Neural cell (in vitro differentiated cells): ENCODE measurements at regions not wholly inside any gene's neighbourhood (a gene's known extent, or its start where the extent isn't known, plus 50 kb on each side); places are given as distances from the start of the nearest gene placed in this dataset.

Experiments
- H2AFZ ChIP-seq: fragments of 200-600, 300-800 bp; sonication (generic), shearing (Covaris generic); 2 replicates; pipeline ENCODE4 v1.6.0; 2014; ENCODE audit warnings: low read depth, mild to moderate bottlenecking, antibody characterized with exemption, low read length, moderate library complexity
- H3F3A ChIP-seq: fragments of 200-600 bp; shearing (Covaris generic); 2 replicates; pipeline ENCODE4 v1.6.1; 2016; ENCODE audit warnings: mild to moderate bottlenecking, moderate library complexity, mixed read lengths, antibody characterized with exemption, low read length; ENCODE audit not compliant: insufficient read depth, poor library complexity, severe bottlenecking
- H3K27ac ChIP-seq: fragments of 200-600, 300-800 bp; sonication (generic), shearing (Covaris generic); 2 replicates; pipeline ENCODE4 v1.5.1; 2014; ENCODE audit warnings: mild to moderate bottlenecking, low read length, moderate library complexity
- H3K27me3 ChIP-seq: fragments of 300-800, 200-600 bp; sonication (generic), shearing (Covaris generic); 2 replicates; pipeline ENCODE4 v1.6.0; 2014; ENCODE audit warnings: mild to moderate bottlenecking, low read depth, low read length, moderate library complexity; ENCODE audit not compliant: insufficient read depth
- H3K36me3 ChIP-seq: fragments of 300-800, 200-600 bp; sonication (generic), shearing (Covaris generic); 2 replicates; pipeline ENCODE4 v1.5.1; 2014; ENCODE audit warnings: mild to moderate bottlenecking, antibody characterized with exemption, low read length, moderate library complexity; ENCODE audit not compliant: insufficient read depth
- H3K4me2 ChIP-seq: fragments of 300-800, 200-600 bp; sonication (generic), shearing (Covaris generic); 2 replicates; pipeline ENCODE4 v1.6.0; 2014; ENCODE audit warnings: mild to moderate bottlenecking, low read length
- H3K4me3 ChIP-seq: fragments of 300-800, 200-600 bp; sonication (generic), shearing (Covaris generic); 2 replicates; pipeline ENCODE4 v1.5.1; 2014; ENCODE audit warnings: mild to moderate bottlenecking, low read length, moderate library complexity
- H3K79me2 ChIP-seq: fragments of 200-600 bp; shearing (Covaris generic); replicated peaks from 2 replicates; pipeline ENCODE4 v1.6.0; 2014; ENCODE audit warnings: mild to moderate bottlenecking, low read length, moderate library complexity; ENCODE audit not compliant: insufficient read depth
- H3K9ac ChIP-seq: fragments of 300-800, 200-600 bp; sonication (generic), shearing (Covaris generic); 2 replicates; pipeline ENCODE4 v1.6.1; 2016; ENCODE audit warnings: mild to moderate bottlenecking, low read length, mixed read lengths
- H3K9me2 ChIP-seq: fragments of 200-600 bp; shearing (Covaris generic); 2 replicates; pipeline ENCODE4 v1.6.1; 2016; ENCODE audit warnings: mild to moderate bottlenecking, low read length, mixed read lengths; ENCODE audit not compliant: insufficient read depth
- H3K9me3 ChIP-seq: fragments of 200-600, 300-800 bp; sonication (generic), shearing (Covaris generic); 2 replicates; pipeline ENCODE4 v1.6.1; 2016; ENCODE audit warnings: mild to moderate bottlenecking, mixed run types, low read length, moderate library complexity, mixed read lengths
- H4K20me1 ChIP-seq: fragments of 200-600 bp; shearing (Covaris generic); 2 replicates; pipeline ENCODE4 v1.6.1; 2016; ENCODE audit warnings: mild to moderate bottlenecking, mixed run types; ENCODE audit not compliant: insufficient read depth
- EP300 ChIP-seq: fragments of 450-650 bp; conservative IDR thresholded peaks from 2 replicates; pipeline ENCODE4 v1.6.1; 2014; ENCODE audit warnings: antibody characterized with exemption, mild to moderate bottlenecking, moderate library complexity; ENCODE audit not compliant: poor library complexity, severe bottlenecking
- EZH2 ChIP-seq: fragments of 200-600, 300-800 bp; shearing (Covaris generic), sonication (generic); IDR thresholded peaks from 2 replicates; pipeline ENCODE4 v1.6.1; 2014; ENCODE audit warnings: antibody characterized with exemption, low read length, borderline replicate concordance, mild to moderate bottlenecking; ENCODE audit not compliant: insufficient read depth, poor library complexity, severe bottlenecking
- MXI1 ChIP-seq: fragments of 450-650 bp; conservative IDR thresholded peaks from 2 replicates; pipeline ENCODE4 v1.6.1; 2014; ENCODE audit warnings: antibody characterized with exemption, mild to moderate bottlenecking; ENCODE audit not compliant: poor library complexity, severe bottlenecking
- POLR2AphosphoS5 ChIP-seq: IDR thresholded peaks from 2 replicates; pipeline ENCODE4 v1.6.1; 2012
- RAD21 ChIP-seq: fragments of 450-650 bp; conservative IDR thresholded peaks from 2 replicates; pipeline ENCODE4 v1.6.1; 2014; ENCODE audit warnings: antibody characterized with exemption, mild to moderate bottlenecking, moderate library complexity
- SMC3 ChIP-seq: fragments of 450-650 bp; conservative IDR thresholded peaks from 2 replicates; pipeline ENCODE4 v1.6.1; 2014; ENCODE audit warnings: antibody characterized with exemption, mild to moderate bottlenecking, moderate library complexity; ENCODE audit not compliant: poor library complexity
- TAF1 ChIP-seq: IDR thresholded peaks from 2 replicates; pipeline ENCODE4 v1.6.1; 2012; ENCODE audit warnings: low read depth
- TF ChIP-seq, protein P1 (sequence below): IDR thresholded peaks from 2 replicates; pipeline ENCODE4 v1.6.1; 2012; ENCODE audit warnings: borderline replicate concordance
- TF ChIP-seq, protein P2 (sequence below): fragments of 450-650 bp; IDR thresholded peaks from 2 replicates; pipeline ENCODE4 v1.5.1; 2014; ENCODE audit warnings: antibody characterized with exemption, mild to moderate bottlenecking, moderate library complexity; ENCODE audit not compliant: poor library complexity, severe bottlenecking

DNA sequence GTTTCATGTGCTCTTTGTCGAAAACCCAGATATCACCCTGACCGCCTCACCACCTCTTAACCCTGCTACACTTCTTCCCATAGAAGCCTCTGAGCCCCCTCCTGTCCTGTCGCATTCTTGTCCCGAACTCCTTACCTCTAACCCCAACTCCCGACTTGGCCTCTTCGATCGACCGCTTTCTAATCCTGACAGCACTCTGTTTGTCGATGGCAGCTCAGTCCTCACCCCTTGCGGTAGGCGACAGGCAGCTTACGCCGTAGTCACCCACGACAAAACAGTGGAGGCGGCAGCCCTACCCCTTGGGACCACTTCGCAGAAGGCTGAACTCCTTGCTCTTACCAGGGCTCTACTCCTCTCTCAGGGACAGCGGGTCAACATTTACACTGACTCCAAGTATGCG, 961.7 kb downstream of the RPA4 start:
- no peaks in the 10 kb centered on the region for H3K36me3 ChIP-seq
- no peaks in the 10 kb centered on the region for H3K27me3 ChIP-seq
- H3K27ac ChIP-seq, result no peak overlapping the region
- H3F3A ChIP-seq, result no peaks in the 10 kb centered on the region
- no peaks in the 10 kb centered on the region for H4K20me1 ChIP-seq
- no peak overlapping the region for H3K9ac ChIP-seq
- H3K4me3 ChIP-seq, result no peak overlapping the region
- no peak overlapping the region for H3K4me2 ChIP-seq
- H3K79me2 ChIP-seq, result no peaks in the 10 kb centered on the region
- no peaks in the 10 kb centered on the region for H3K9me2 ChIP-seq
- no peaks in the 10 kb centered on the region for H3K9me3 ChIP-seq
- H2AFZ ChIP-seq, result no peak overlapping the region
- TF ChIP-seq SMC3 (no peak), RAD21 (no peak), POLR2AphosphoS5 (no peak), EZH2 (no peak), TAF1 (no peak), MXI1 (no peak), EP300 (no peak)
- TF ChIP-seq, protein P1, sequence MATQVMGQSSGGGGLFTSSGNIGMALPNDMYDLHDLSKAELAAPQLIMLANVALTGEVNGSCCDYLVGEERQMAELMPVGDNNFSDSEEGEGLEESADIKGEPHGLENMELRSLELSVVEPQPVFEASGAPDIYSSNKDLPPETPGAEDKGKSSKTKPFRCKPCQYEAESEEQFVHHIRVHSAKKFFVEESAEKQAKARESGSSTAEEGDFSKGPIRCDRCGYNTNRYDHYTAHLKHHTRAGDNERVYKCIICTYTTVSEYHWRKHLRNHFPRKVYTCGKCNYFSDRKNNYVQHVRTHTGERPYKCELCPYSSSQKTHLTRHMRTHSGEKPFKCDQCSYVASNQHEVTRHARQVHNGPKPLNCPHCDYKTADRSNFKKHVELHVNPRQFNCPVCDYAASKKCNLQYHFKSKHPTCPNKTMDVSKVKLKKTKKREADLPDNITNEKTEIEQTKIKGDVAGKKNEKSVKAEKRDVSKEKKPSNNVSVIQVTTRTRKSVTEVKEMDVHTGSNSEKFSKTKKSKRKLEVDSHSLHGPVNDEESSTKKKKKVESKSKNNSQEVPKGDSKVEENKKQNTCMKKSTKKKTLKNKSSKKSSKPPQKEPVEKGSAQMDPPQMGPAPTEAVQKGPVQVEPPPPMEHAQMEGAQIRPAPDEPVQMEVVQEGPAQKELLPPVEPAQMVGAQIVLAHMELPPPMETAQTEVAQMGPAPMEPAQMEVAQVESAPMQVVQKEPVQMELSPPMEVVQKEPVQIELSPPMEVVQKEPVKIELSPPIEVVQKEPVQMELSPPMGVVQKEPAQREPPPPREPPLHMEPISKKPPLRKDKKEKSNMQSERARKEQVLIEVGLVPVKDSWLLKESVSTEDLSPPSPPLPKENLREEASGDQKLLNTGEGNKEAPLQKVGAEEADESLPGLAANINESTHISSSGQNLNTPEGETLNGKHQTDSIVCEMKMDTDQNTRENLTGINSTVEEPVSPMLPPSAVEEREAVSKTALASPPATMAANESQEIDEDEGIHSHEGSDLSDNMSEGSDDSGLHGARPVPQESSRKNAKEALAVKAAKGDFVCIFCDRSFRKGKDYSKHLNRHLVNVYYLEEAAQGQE, result no peak
- TF ChIP-seq, protein P2, sequence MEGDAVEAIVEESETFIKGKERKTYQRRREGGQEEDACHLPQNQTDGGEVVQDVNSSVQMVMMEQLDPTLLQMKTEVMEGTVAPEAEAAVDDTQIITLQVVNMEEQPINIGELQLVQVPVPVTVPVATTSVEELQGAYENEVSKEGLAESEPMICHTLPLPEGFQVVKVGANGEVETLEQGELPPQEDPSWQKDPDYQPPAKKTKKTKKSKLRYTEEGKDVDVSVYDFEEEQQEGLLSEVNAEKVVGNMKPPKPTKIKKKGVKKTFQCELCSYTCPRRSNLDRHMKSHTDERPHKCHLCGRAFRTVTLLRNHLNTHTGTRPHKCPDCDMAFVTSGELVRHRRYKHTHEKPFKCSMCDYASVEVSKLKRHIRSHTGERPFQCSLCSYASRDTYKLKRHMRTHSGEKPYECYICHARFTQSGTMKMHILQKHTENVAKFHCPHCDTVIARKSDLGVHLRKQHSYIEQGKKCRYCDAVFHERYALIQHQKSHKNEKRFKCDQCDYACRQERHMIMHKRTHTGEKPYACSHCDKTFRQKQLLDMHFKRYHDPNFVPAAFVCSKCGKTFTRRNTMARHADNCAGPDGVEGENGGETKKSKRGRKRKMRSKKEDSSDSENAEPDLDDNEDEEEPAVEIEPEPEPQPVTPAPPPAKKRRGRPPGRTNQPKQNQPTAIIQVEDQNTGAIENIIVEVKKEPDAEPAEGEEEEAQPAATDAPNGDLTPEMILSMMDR, result no peak

DNA sequence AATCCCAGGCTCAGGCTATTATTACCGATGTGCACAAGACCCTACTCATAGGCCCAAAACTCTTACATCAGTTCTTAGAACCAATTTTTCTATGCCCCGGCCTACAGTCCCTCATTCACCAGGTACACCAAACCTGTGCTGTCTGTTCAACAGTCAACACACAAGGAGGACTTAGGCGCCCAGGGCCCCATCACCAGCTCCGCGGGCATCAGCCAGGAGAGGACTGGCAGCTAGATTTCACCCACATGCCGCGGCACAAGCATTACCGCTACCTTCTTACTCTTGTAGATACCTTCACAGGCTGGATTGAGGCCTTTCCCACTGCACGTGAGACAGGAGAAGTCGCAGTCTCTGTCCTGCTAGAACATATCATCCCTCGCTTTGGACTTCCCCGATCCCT, 962.5 kb downstream of the RPA4 start:
- no peak overlapping the region for H2AFZ ChIP-seq
- no peaks in the 10 kb centered on the region for H3K9me2 ChIP-seq
- H3K27ac ChIP-seq, result no peak overlapping the region
- no peaks in the 10 kb centered on the region for H3K27me3 ChIP-seq
- H4K20me1 ChIP-seq, result no peaks in the 10 kb centered on the region
- H3K9me3 ChIP-seq, result no peaks in the 10 kb centered on the region
- no peaks in the 10 kb centered on the region for H3F3A ChIP-seq
- no peaks in the 10 kb centered on the region for H3K79me2 ChIP-seq
- no peak overlapping the region for H3K9ac ChIP-seq
- TF ChIP-seq, protein P2, result no peak
- TF ChIP-seq POLR2AphosphoS5 (no peak), MXI1 (no peak), TAF1 (no peak), SMC3 (no peak), EZH2 (no peak), RAD21 (no peak), EP300 (no peak)
- TF ChIP-seq, protein P1, result no peak
- H3K4me2 ChIP-seq, result no peak overlapping the region
- no peaks in the 10 kb centered on the region for H3K36me3 ChIP-seq
- no peak overlapping the region for H3K4me3 ChIP-seq
